Ishikawa (cell line): ENCODE measurements at regions not wholly inside any gene's neighbourhood (a gene's known extent, or its start where the extent isn't known, plus 50 kb on each side); places are given as distances from the start of the nearest gene placed in this dataset.

ENCODE experiments used
- REST ChIP-seq: IDR thresholded peaks from 2 replicates; pipeline ENCODE4 v1.6.1; 2012; ENCODE audit warnings: low read depth, mild to moderate bottlenecking
- YY1 ChIP-seq: IDR thresholded peaks from 2 replicates; pipeline ENCODE4 v1.6.1; 2012; ENCODE audit warnings: low read depth

DNA sequence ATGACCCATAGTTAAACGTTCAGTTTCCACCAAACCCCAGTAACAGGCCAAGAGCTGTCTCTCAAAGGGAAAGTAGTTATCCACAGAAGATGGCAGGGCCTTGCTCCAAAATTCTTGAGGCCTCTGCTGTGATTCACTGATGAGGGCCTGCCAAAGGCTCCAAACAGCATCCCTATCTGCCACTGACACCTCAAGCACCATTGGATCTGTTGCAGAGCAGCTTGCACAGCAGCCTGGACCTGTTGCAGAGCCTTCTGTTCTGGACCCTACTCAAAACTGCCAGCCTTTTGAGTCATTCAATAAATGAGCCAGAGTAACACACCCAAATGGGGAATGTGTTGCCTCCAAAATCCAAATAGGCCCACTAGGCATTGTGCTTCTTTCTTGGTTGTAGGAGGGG, 741.5 kb upstream of the RGMB start:
- TF ChIP-seq REST (no peak), YY1 (no peak)
